ENCODE measurements at regions not wholly inside any gene's neighbourhood (a gene's known extent, or its start where the extent isn't known, plus 50 kb on each side); places are given as distances from the start of the nearest gene placed in this dataset.

DNA sequence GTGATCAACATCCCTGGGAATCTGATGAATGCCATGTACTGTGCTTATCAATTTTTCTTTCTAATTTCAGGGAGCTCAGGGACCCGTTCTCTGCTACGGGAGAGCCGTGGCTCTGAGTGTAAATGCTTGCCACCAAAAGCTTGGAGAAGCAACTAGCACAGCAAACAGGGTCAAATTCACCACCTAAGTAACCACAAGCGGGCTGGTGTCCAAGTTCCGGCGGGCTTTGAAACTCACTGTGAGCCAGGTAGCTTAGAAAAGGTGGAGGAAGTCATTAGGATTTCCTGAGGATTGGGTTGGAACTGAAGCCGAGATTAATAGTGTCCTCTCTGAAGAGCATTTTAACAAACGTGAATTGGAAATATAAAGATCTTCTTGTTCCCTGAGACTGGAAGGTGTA lies 87.2 kb downstream of the CLDN34 start:
- intact Hi-C loops (cut with micrococcal nuclease; ENCODE audit: unreplicated experiment) = loop anchor here (5.0 kb wide), 1 partner anchor 37 kb away; no protein-coding TSS in a partner anchor
- Histone ChIP-seq H3K79me2 (ENCODE audit: control insufficient read depth, insufficient read depth, low read length) (no peaks in the 10 kb centered on the region), H3K36me3 (ENCODE audit: control insufficient read depth in 2 of 2, insufficient read depth in 2 of 2, low read length in 1 of 2) (no peaks in the 10 kb centered on the region; a peak in 1 of 4 replicates), H3K9ac (ENCODE audit: control insufficient read depth, insufficient read depth, low read length) (no peak overlapping the region), H3K27ac (ENCODE audit: control insufficient read depth, insufficient read depth) (no peak overlapping the region), H4K20me1 (ENCODE audit: control insufficient read depth, insufficient read depth) (no peaks in the 10 kb centered on the region), H2AFZ (ENCODE audit: control insufficient read depth, low read depth, low read length) (no peak overlapping the region), H3K4me3 (no peak overlapping the region), H3K4me2 (ENCODE audit: control insufficient read depth, insufficient read depth) (no peak overlapping the region), H3K4me1 (ENCODE audit: control insufficient read depth, insufficient read depth, low read length) (no peaks in the 10 kb centered on the region), H3K9me3 (replicated peaks; ENCODE audit: control insufficient read depth, insufficient read depth, low read length) (no peaks in the 10 kb centered on the region; the same call in 2 of the 3 replicates), H3K27me3 (replicated peaks in 1 of 2; ENCODE audit: control insufficient read depth in 2 of 2, insufficient read depth in 2 of 2, low read length in 1 of 2) (peaks cover 0 to 4% of the 10 kb centered on the region in 2 experiments; a peak in 1 of 4 replicates)
- ATAC-seq (no peak), FAIRE-seq (no peak), DNase-seq (ENCODE audit: low read depth, low spot score) (no peak)
- no TSS peak for BruUV-seq (replicated peaks)
- TF ChIP-seq TCF3 (IDR thresholded peaks at IDR 0.05; ENCODE audit: borderline replicate concordance, insufficient read depth, low read depth, low read length) (no peak), TAF1 (IDR thresholded peaks at IDR 0.05; ENCODE audit: borderline replicate concordance, low read depth, low read length) (no peak), KDM1A (IDR thresholded peaks at IDR 0.05; ENCODE audit: borderline replicate concordance) (no peak), BMI1 (IDR thresholded peaks at IDR 0.05; ENCODE audit: borderline replicate concordance) (no peak)
- TF ChIP-seq, protein P1, sequence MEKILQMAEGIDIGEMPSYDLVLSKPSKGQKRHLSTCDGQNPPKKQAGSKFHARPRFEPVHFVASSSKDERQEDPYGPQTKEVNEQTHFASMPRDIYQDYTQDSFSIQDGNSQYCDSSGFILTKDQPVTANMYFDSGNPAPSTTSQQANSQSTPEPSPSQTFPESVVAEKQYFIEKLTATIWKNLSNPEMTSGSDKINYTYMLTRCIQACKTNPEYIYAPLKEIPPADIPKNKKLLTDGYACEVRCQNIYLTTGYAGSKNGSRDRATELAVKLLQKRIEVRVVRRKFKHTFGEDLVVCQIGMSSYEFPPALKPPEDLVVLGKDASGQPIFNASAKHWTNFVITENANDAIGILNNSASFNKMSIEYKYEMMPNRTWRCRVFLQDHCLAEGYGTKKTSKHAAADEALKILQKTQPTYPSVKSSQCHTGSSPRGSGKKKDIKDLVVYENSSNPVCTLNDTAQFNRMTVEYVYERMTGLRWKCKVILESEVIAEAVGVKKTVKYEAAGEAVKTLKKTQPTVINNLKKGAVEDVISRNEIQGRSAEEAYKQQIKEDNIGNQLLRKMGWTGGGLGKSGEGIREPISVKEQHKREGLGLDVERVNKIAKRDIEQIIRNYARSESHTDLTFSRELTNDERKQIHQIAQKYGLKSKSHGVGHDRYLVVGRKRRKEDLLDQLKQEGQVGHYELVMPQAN (conservative IDR thresholded peaks at IDR 0.05) = no peak
- POLR2A ChIA-PET = interaction anchor here (1.3 kb wide), 1 partner anchor 30 kb away, joined by 3 read pairs; no protein-coding TSS in a partner anchor
- RAD21 ChIA-PET (ENCODE audit: unreplicated experiment) = interaction anchor here (1.3 to 4.1 kb wide), 3 partner anchors 22 to 57 kb away, joined by 3 to 26 read pairs (median 6); no protein-coding TSS in a partner anchor
- 25% methylated on average over 8 of the region's 8 CpGs for WGBS (ENCODE audit: insufficient coverage, insufficient replicate concordance, low lambda C conversion rate, missing lambda C conversion rate)
- CTCF ChIA-PET = interaction anchor here (0.8 to 1.6 kb wide), 4 partner anchors 9 to 59 kb away, joined by 3 to 4 read pairs (median 3); no protein-coding TSS in a partner anchor
- SMC1A ChIA-PET (ENCODE audit: uncharacterized antibody, unreplicated experiment) = interaction anchor here (0.7 to 2.0 kb wide), 7 partner anchors 11 to 64 kb away, joined by 3 to 7 read pairs (median 4); no protein-coding TSS in a partner anchor
- in situ Hi-C loops (cut with MboI) = no loop called here

Data from GM12878 (cell line).